Stimulated activated CD8-positive, alpha-beta memory T cell treated with anti-CD3 and anti-CD28 coated beads, Interleukin-15, amount 100 ng/mL, for 48 hours (primary cell): ENCODE measurements at regions not wholly inside any gene's neighbourhood (a gene's known extent, or its start where the extent isn't known, plus 50 kb on each side); places are given as distances from the start of the nearest gene placed in this dataset.
"Not testable (repeated sequence)": the region's sequence is repeated elsewhere in the genome, so short reads cannot be mapped to it uniquely, and the experiment has no call there.

Experiments used
- DNase-seq, 2 donors: peaks; one replicate each; pipeline ENCODE4 v3.0.0-alpha.2; 2020; ENCODE audit warnings: low read depth in 2 of 2

- no peak for DNase-seq
These were observed 159.7 kb upstream of the SKOR2 start for GRCh38 chr18:47411159-47411558.

- no peak for DNase-seq
These were observed 158.7 kb upstream of the SKOR2 start for GRCh38 chr18:47410139-47410538.

- no peak for DNase-seq
These were observed 158.1 kb upstream of the SKOR2 start for GRCh38 chr18:47409519-47409918.

GRCh38 chr18:47407736-47408135 is 156.3 kb upstream of the SKOR2 start:
- DNase-seq = no peak

- DNase-seq = no peak
These were observed 153.4 kb upstream of the SKOR2 start for GRCh38 chr18:47404845-47405244.

GRCh38 chr18:47403949-47404348 is 152.5 kb upstream of the SKOR2 start:
- no peak for DNase-seq

- DNase-seq = no peak
These were observed 151.9 kb upstream of the SKOR2 start for GRCh38 chr18:47403317-47403716.

- DNase-seq = no peak
These were observed 148.0 kb upstream of the SKOR2 start for GRCh38 chr18:47399475-47399874.

- no peak for DNase-seq
These were observed 146.3 kb upstream of the SKOR2 start for GRCh38 chr18:47397671-47398319.

- DNase-seq = no peak
These were observed 140.2 kb upstream of the SKOR2 start for GRCh38 chr18:47391665-47392064.

GRCh38 chr18:47390410-47391024 is 139.1 kb upstream of the SKOR2 start:
- no peak for DNase-seq

- no peak for DNase-seq
These were observed 137.8 kb upstream of the SKOR2 start for GRCh38 chr18:47389210-47389609.

GRCh38 chr18:47387864-47388263 is 136.4 kb upstream of the SKOR2 start:
- DNase-seq = no peak

GRCh38 chr18:47383729-47384128 is 132.3 kb upstream of the SKOR2 start:
- no peak for DNase-seq

GRCh38 chr18:47381975-47382570 is 130.6 kb upstream of the SKOR2 start:
- no peak for DNase-seq

GRCh38 chr18:47380153-47380552 is 128.7 kb upstream of the SKOR2 start:
- no peak for DNase-seq

- DNase-seq = no peak
These were observed 122.0 kb upstream of the SKOR2 start for GRCh38 chr18:47373465-47373864.

- DNase-seq = no peak
These were observed 118.6 kb upstream of the SKOR2 start for GRCh38 chr18:47370052-47370451.

GRCh38 chr18:47354061-47354460 is 102.6 kb upstream of the SKOR2 start:
- DNase-seq = not testable (repeated sequence)

GRCh38 chr18:47346016-47346415 is 94.6 kb upstream of the SKOR2 start:
- no peak for DNase-seq

GRCh38 chr18:47345291-47345690 is 93.8 kb upstream of the SKOR2 start:
- DNase-seq = no peak

GRCh38 chr18:47343291-47343690 is 91.8 kb upstream of the SKOR2 start:
- DNase-seq = no peak

GRCh38 chr18:47342566-47342965 is 91.1 kb upstream of the SKOR2 start:
- no peak for DNase-seq
